HCT116 (cell line): ENCODE measurements at regions not wholly inside any gene's neighbourhood (a gene's known extent, or its start where the extent isn't known, plus 50 kb on each side); places are given as distances from the start of the nearest gene placed in this dataset.

Experiments
- ATAC-seq: fragments of 200-7000 bp; cut with Tn5 transposase; 2 replicates; pipeline ENCODE4 v1.9.1; 2020; ENCODE audit warnings: mild to moderate bottlenecking, moderate library complexity
- BruUV-seq: library from RNA; stranded (reverse); fragments of 400-500 nt; replicated peaks from 2 replicates; lab custom pipeline; 2021; lab: Mats Ljungman, UMichigan
- CTCF ChIA-PET: fragments of 300-600 bp; sonication (Branson Sonifier 250); formaldehyde crosslinking; loops from one replicate; lab custom pipeline; 2021; ENCODE audit warnings: antibody characterized with exemption; lab: Charles Lee
- POLR2A ChIA-PET: fragments of 300-600, 350-600 bp; sonication (Branson Sonifier 250); formaldehyde crosslinking; loops from one replicate; lab custom pipeline; 2021; ENCODE audit warnings: antibody characterized with exemption; lab: Charles Lee
- RAD21 ChIA-PET, 2 experiments: fragments of 300-600 bp; sonication (Branson Sonifier 250); formaldehyde crosslinking; loops; one replicate each; lab custom pipeline; 2023; ENCODE audit warnings: low total read pairs in 2 of 2; ENCODE audit not compliant: uncharacterized antibody in 2 of 2, unreplicated experiment in 2 of 2, low non-redundant PET in 1 of 2; lab: Charles Lee
- DNase-seq: peaks from one replicate; pipeline ENCODE4 v3.0.0-alpha.2; 2010; ENCODE audit warnings: low read depth, low spot score
- H2AFZ ChIP-seq: fragments of 200-600 bp; shearing (Covaris generic), sonication (generic); 2 replicates; pipeline ENCODE4 v1.6.1; 2017; ENCODE audit warnings: low read depth, mixed run types, mixed read lengths, antibody characterized with exemption, low read length; ENCODE audit not compliant: poor library complexity, severe bottlenecking
- H3K27ac ChIP-seq: 2 replicates; pipeline ENCODE4 v1.5.1; 2012; ENCODE audit warnings: low read depth, low read length
- H3K27me3 ChIP-seq: fragments of 200-600 bp; sonication (generic); 2 replicates; pipeline ENCODE4 v1.6.1; 2016; ENCODE audit warnings: mixed run types, low read length, mixed read lengths; ENCODE audit not compliant: insufficient read depth
- H3K36me3 ChIP-seq, 2 experiments: fragments of 200-500 bp in 1 of 2; fragments of 200-600 bp in 1 of 2; sonication (Bioruptor generic) in 1 of 2; sonication (generic) in 1 of 2; 2 replicates each; pipeline versions ENCODE4 v1.5.1 to v1.6.1; 2014 to 2016; ENCODE audit warnings: low read length in 2 of 2, inconsistent platforms in 1 of 2, mixed read lengths in 1 of 2, mixed run types in 1 of 2; ENCODE audit not compliant: insufficient read depth in 2 of 2, control insufficient read depth in 1 of 2
- H3K4me1 ChIP-seq, 2 experiments: fragments of 200-600 bp in 1 of 2; sonication (generic) in 1 of 2; 2 replicates each; pipeline versions ENCODE4 v1.5.1 to v1.6.1; 2012 to 2017; ENCODE audit warnings: low read length in 2 of 2, inconsistent platforms in 1 of 2, mild to moderate bottlenecking in 1 of 2, mixed read lengths in 1 of 2, mixed run types in 1 of 2, moderate library complexity in 1 of 2; ENCODE audit not compliant: insufficient read depth in 2 of 2, control insufficient read depth in 1 of 2
- H3K4me2 ChIP-seq: fragments of 200-600 bp; sonication (generic); 2 replicates; pipeline ENCODE4 v1.6.1; 2017; ENCODE audit warnings: mixed run types, low read length, mixed read lengths
- H3K4me3 ChIP-seq, 2 experiments: fragments of 200-600 bp in 1 of 2; sonication (generic) in 1 of 2; replicated peaks in 1 of 2; 2 replicates each; pipeline ENCODE4 v1.5.1; 2011 to 2016; ENCODE audit warnings: low read length in 2 of 2, control low read depth in 1 of 2, low read depth in 1 of 2, mild to moderate bottlenecking in 1 of 2, mixed read lengths in 1 of 2, mixed run types in 1 of 2
- H3K79me2 ChIP-seq: fragments of 200-600 bp; sonication (generic); 2 replicates; pipeline ENCODE4 v1.6.1; 2017; ENCODE audit warnings: mild to moderate bottlenecking, mixed run types, low read length, moderate library complexity, mixed read lengths; ENCODE audit not compliant: insufficient read depth
- H3K9ac ChIP-seq: fragments of 200-600 bp; sonication (generic); 2 replicates; pipeline ENCODE4 v1.6.1; 2016; ENCODE audit warnings: low read length, mixed read lengths
- H3K9me2 ChIP-seq: fragments of 200-600 bp; sonication (generic), shearing (Covaris generic); 2 replicates; pipeline ENCODE4 v1.6.1; 2017; ENCODE audit warnings: mixed run types, mild to moderate bottlenecking, moderate library complexity; ENCODE audit not compliant: insufficient read depth
- H3K9me3 ChIP-seq, 2 experiments: fragments of 200-500 bp in 1 of 2; fragments of 200-600 bp in 1 of 2; sonication (Bioruptor generic) in 1 of 2; sonication (generic) in 1 of 2; 2 replicates each; pipeline ENCODE4 v1.6.1; 2014 to 2017; ENCODE audit warnings: low read length in 2 of 2, mixed read lengths in 2 of 2, inconsistent platforms in 1 of 2, low read depth in 1 of 2, mild to moderate bottlenecking in 1 of 2, mixed run types in 1 of 2, moderate library complexity in 1 of 2; ENCODE audit not compliant: control insufficient read depth in 1 of 2, insufficient read depth in 1 of 2
- H4K20me1 ChIP-seq: fragments of 200-600 bp; sonication (generic), shearing (Covaris generic); 2 replicates; pipeline ENCODE4 v1.6.1; 2017; ENCODE audit warnings: mixed run types, mild to moderate bottlenecking, moderate library complexity; ENCODE audit not compliant: insufficient read depth
- CBX3 ChIP-seq: IDR thresholded peaks from 2 replicates; pipeline ENCODE4 v1.6.1; 2012; ENCODE audit warnings: low read depth
- CEBPB ChIP-seq: IDR thresholded peaks from 2 replicates; pipeline ENCODE4 v1.6.1; 2012; ENCODE audit warnings: low read depth
- EGR1 ChIP-seq: IDR thresholded peaks from 2 replicates; pipeline ENCODE4 v1.6.1; 2012; ENCODE audit warnings: low read depth
- ELF1 ChIP-seq: IDR thresholded peaks from 2 replicates; pipeline ENCODE4 v1.6.1; 2012; ENCODE audit warnings: low read depth, borderline replicate concordance
- FOSL1 ChIP-seq: IDR thresholded peaks from 2 replicates; pipeline ENCODE4 v1.6.1; 2012; ENCODE audit warnings: low read depth
- JUND ChIP-seq: IDR thresholded peaks from 2 replicates; pipeline ENCODE4 v1.6.1; 2012
- POLR2A ChIP-seq: IDR thresholded peaks from 2 replicates; pipeline ENCODE4 v1.7.0; 2011; ENCODE audit warnings: borderline replicate concordance; ENCODE audit not compliant: insufficient read depth, insufficient read length; ENCODE audit errors: extremely low read depth
- POLR2AphosphoS5 ChIP-seq: IDR thresholded peaks from 2 replicates; pipeline ENCODE4 v1.6.1; 2011; ENCODE audit warnings: mild to moderate bottlenecking, low read depth, low read length, moderate library complexity
- RAD21 ChIP-seq: IDR thresholded peaks from 2 replicates; pipeline ENCODE4 v1.6.1; 2012; ENCODE audit warnings: low read depth, mild to moderate bottlenecking
- SIN3A ChIP-seq: IDR thresholded peaks from 2 replicates; pipeline ENCODE4 v1.6.1; 2012; ENCODE audit warnings: low read depth
- SP1 ChIP-seq: IDR thresholded peaks from 2 replicates; pipeline ENCODE4 v1.6.1; 2012; ENCODE audit warnings: low read depth
- SRF ChIP-seq: IDR thresholded peaks from 2 replicates; pipeline ENCODE4 v1.6.1; 2012; ENCODE audit warnings: low read depth
- TCF7L2 ChIP-seq: IDR thresholded peaks from 2 replicates; pipeline ENCODE4 v1.7.0; 2011; ENCODE audit warnings: borderline replicate concordance, inconsistent platforms; ENCODE audit not compliant: insufficient read depth, insufficient read length; ENCODE audit errors: extremely low read depth
- YY1 ChIP-seq: IDR thresholded peaks from 2 replicates; pipeline ENCODE4 v1.6.1; 2011; ENCODE audit warnings: low read length, low read depth, moderate library complexity, mild to moderate bottlenecking; ENCODE audit not compliant: insufficient replicate concordance; ENCODE audit errors: extremely low read depth
- ZFX ChIP-seq: fragments of 450-650 bp; IDR thresholded peaks from 2 replicates; pipeline ENCODE4 v1.6.1; 2017
- ZNF274 ChIP-seq: fragments of 200-500 bp; sonication (Bioruptor generic); IDR thresholded peaks from 2 replicates; pipeline ENCODE4 v1.6.1; 2014; ENCODE audit warnings: mild to moderate bottlenecking, low read depth, low read length, inconsistent platforms
- intact Hi-C: fragments of 100-400 bp; cut with micrococcal nuclease; formaldehyde crosslinking; loops from 2 replicates; pipeline ENCODE4 v1.10.0; 2022
- TF ChIP-seq, protein P1 (sequence below): IDR thresholded peaks from 2 replicates; pipeline ENCODE4 v1.6.1; 2011; ENCODE audit warnings: mild to moderate bottlenecking, low read length, moderate library complexity; ENCODE audit not compliant: insufficient replicate concordance; ENCODE audit errors: extremely low read depth
- TF ChIP-seq, protein P2 (sequence below): IDR thresholded peaks from 2 replicates; pipeline ENCODE4 v1.6.1; 2012
- TF ChIP-seq, protein P3 (sequence below): IDR thresholded peaks from 2 replicates; pipeline ENCODE4 v1.6.1; 2012; ENCODE audit warnings: low read depth
- TF ChIP-seq, protein P4 (sequence below), 3 experiments: fragments of 200-600 bp in 1 of 3; sonication (generic) in 1 of 3; IDR thresholded peaks in 2 of 3; conservative IDR thresholded peaks in 1 of 3; 2 replicates each; pipeline ENCODE4 v1.5.1; 2012 to 2017; ENCODE audit warnings: low read depth in 2 of 3, low read length in 2 of 3, antibody characterized with exemption in 1 of 3, borderline replicate concordance in 1 of 3, control low read depth in 1 of 3, mild to moderate bottlenecking in 1 of 3, mixed read lengths in 1 of 3, mixed run types in 1 of 3, moderate library complexity in 1 of 3; ENCODE audit not compliant: insufficient read depth in 1 of 3

DNA sequence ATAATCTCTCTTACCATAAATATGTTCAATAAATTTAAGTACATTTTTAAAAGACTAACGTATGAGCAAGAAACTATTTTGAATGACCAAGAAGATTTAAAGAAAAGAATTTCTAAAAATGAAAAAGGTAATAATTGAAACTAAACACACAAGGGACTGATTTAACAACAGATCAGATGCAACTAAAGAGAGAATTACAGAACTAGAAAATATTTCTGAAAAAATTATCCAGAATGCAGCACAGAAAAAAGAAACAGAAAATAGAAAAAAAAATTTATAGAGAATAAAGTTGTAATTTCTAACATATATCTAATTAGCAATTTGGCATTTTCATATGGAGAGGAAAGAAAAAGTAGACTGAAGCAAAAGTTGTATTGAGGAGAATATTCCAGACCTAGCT lies 269.3 kb downstream of the TLE1 start:
- ChIA-PET RAD21 (no interaction called here), POLR2A (no interaction called here), CTCF (no interaction called here)
- no peak overlapping the region for H3K27ac ChIP-seq
- H3K4me1 ChIP-seq: no peaks in the 10 kb centered on the region
- no peaks in the 10 kb centered on the region for H3K9me2 ChIP-seq
- DNase-seq (no peak), ATAC-seq (no peak)
- intact Hi-C loops: no loop called here
- no peak overlapping the region for H2AFZ ChIP-seq
- no peaks in the 10 kb centered on the region for H3K9me3 ChIP-seq
- no peaks in the 10 kb centered on the region for H4K20me1 ChIP-seq
- no peak overlapping the region for H3K4me2 ChIP-seq
- no peaks in the 10 kb centered on the region for H3K27me3 ChIP-seq
- no TSS peak for BruUV-seq
- TF ChIP-seq ZFX: no peak
- TF ChIP-seq CBX3: no peak
- no peak for TF ChIP-seq ELF1
- no peak for TF ChIP-seq EGR1
- TF ChIP-seq, protein P1, sequence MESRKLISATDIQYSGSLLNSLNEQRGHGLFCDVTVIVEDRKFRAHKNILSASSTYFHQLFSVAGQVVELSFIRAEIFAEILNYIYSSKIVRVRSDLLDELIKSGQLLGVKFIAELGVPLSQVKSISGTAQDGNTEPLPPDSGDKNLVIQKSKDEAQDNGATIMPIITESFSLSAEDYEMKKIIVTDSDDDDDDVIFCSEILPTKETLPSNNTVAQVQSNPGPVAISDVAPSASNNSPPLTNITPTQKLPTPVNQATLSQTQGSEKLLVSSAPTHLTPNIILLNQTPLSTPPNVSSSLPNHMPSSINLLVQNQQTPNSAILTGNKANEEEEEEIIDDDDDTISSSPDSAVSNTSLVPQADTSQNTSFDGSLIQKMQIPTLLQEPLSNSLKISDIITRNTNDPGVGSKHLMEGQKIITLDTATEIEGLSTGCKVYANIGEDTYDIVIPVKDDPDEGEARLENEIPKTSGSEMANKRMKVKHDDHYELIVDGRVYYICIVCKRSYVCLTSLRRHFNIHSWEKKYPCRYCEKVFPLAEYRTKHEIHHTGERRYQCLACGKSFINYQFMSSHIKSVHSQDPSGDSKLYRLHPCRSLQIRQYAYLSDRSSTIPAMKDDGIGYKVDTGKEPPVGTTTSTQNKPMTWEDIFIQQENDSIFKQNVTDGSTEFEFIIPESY: no peak
- TF ChIP-seq FOSL1: no peak
- TF ChIP-seq POLR2AphosphoS5: no peak
- no peak for TF ChIP-seq TCF7L2
- TF ChIP-seq SRF: no peak
- TF ChIP-seq, protein P2, sequence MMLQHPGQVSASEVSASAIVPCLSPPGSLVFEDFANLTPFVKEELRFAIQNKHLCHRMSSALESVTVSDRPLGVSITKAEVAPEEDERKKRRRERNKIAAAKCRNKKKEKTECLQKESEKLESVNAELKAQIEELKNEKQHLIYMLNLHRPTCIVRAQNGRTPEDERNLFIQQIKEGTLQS: no peak
- no peak for TF ChIP-seq RAD21
- no peak for TF ChIP-seq SIN3A
- TF ChIP-seq SP1: no peak
- TF ChIP-seq POLR2A: no peak
- no peak for TF ChIP-seq JUND
- TF ChIP-seq, protein P3, sequence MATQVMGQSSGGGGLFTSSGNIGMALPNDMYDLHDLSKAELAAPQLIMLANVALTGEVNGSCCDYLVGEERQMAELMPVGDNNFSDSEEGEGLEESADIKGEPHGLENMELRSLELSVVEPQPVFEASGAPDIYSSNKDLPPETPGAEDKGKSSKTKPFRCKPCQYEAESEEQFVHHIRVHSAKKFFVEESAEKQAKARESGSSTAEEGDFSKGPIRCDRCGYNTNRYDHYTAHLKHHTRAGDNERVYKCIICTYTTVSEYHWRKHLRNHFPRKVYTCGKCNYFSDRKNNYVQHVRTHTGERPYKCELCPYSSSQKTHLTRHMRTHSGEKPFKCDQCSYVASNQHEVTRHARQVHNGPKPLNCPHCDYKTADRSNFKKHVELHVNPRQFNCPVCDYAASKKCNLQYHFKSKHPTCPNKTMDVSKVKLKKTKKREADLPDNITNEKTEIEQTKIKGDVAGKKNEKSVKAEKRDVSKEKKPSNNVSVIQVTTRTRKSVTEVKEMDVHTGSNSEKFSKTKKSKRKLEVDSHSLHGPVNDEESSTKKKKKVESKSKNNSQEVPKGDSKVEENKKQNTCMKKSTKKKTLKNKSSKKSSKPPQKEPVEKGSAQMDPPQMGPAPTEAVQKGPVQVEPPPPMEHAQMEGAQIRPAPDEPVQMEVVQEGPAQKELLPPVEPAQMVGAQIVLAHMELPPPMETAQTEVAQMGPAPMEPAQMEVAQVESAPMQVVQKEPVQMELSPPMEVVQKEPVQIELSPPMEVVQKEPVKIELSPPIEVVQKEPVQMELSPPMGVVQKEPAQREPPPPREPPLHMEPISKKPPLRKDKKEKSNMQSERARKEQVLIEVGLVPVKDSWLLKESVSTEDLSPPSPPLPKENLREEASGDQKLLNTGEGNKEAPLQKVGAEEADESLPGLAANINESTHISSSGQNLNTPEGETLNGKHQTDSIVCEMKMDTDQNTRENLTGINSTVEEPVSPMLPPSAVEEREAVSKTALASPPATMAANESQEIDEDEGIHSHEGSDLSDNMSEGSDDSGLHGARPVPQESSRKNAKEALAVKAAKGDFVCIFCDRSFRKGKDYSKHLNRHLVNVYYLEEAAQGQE: no peak
- TF ChIP-seq CEBPB: no peak
- TF ChIP-seq ZNF274: no peak
- TF ChIP-seq, protein P4, sequence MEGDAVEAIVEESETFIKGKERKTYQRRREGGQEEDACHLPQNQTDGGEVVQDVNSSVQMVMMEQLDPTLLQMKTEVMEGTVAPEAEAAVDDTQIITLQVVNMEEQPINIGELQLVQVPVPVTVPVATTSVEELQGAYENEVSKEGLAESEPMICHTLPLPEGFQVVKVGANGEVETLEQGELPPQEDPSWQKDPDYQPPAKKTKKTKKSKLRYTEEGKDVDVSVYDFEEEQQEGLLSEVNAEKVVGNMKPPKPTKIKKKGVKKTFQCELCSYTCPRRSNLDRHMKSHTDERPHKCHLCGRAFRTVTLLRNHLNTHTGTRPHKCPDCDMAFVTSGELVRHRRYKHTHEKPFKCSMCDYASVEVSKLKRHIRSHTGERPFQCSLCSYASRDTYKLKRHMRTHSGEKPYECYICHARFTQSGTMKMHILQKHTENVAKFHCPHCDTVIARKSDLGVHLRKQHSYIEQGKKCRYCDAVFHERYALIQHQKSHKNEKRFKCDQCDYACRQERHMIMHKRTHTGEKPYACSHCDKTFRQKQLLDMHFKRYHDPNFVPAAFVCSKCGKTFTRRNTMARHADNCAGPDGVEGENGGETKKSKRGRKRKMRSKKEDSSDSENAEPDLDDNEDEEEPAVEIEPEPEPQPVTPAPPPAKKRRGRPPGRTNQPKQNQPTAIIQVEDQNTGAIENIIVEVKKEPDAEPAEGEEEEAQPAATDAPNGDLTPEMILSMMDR (IDR thresholded peaks at IDR 0.05 in 2 of 3, conservative IDR thresholded peaks at IDR 0.05 in 1 of 3; ENCODE audit: borderline replicate concordance in 1 of 3, insufficient read depth in 1 of 3, low read depth in 2 of 3, low read length in 2 of 3): no peak
- no peak for TF ChIP-seq YY1
- no peak overlapping the region for H3K9ac ChIP-seq
- H3K79me2 ChIP-seq: no peaks in the 10 kb centered on the region
- no peaks in the 10 kb centered on the region for H3K36me3 ChIP-seq
- no peak overlapping the region for H3K4me3 ChIP-seq
